Liver (tissue), 2 donors: ENCODE measurements at regions not wholly inside any gene's neighbourhood (a gene's known extent, or its start where the extent isn't known, plus 50 kb on each side); places are given as distances from the start of the nearest gene placed in this dataset.

Source experiments
- CTCF ChIP-seq: fragments of 150-350 bp; IDR thresholded peaks from 2 replicates; pipeline ENCODE4 v1.5.1; 2017; ENCODE audit warnings: improper control_type of control experiment, low read depth, low read length; ENCODE audit not compliant: missing input control
- YY1 ChIP-seq: IDR thresholded peaks from 2 replicates; pipeline ENCODE4 v1.6.1; 2016; ENCODE audit warnings: antibody characterized with exemption, mild to moderate bottlenecking
- donor health status: healthy.

GRCh38 chr6:155882527-155883333, 427.1 kb upstream of the NOX3 start:
- no peak for TF ChIP-seq CTCF
- no peak for TF ChIP-seq YY1
